ENCODE measurements at regions not wholly inside any gene's neighbourhood (a gene's known extent, or its start where the extent isn't known, plus 50 kb on each side); places are given as distances from the start of the nearest gene placed in this dataset.

DNA sequence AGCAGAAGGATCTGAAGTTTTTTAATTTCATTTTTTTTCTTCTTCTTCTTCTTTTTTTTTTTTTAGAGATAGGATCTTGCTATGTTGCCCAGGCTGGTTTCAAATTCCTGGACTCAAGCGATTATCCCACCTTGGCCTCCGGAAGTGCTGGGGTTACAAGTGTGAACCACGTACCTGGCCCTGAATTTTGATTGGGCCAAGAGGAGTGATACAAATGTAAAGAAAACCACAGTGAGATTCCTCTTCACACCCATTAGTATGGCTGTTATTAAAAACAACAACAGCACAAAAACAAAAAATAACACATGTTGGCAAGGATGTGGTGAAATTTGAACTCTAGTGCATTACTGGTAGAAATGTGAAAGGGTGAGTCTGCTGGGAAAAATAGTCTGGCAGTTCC, 79.1 kb downstream of the KLF4 start:
- ChIA-PET CTCF (no interaction called here), POLR2A (no interaction called here)
- no peak for TF ChIP-seq CTCF (IDR thresholded peaks at IDR 0.05; ENCODE audit: control extremely low read depth, extremely low read depth, low read depth, missing control alignments)
- no peak for DNase-seq (ENCODE audit: extremely low spot score)

- CTCF ChIA-PET: interaction anchor here (1.7 kb wide), 1 partner anchor 12 kb away, joined by 4 read pairs; no protein-coding TSS in a partner anchor
- POLR2A ChIA-PET: no interaction called here
- DNase-seq (ENCODE audit: extremely low spot score): no peak
- TF ChIP-seq CTCF (IDR thresholded peaks at IDR 0.05; ENCODE audit: control extremely low read depth, extremely low read depth, low read depth, missing control alignments): no peak
Observed at GRCh38 chr9:107409581-107410389, 79.8 kb downstream of the KLF4 start.

- POLR2A ChIA-PET: no interaction called here
- CTCF ChIA-PET: interaction anchor here (5.6 kb wide), 1 partner anchor 15 kb away, joined by 36 read pairs; no protein-coding TSS in a partner anchor
- TF ChIP-seq CTCF (IDR thresholded peaks at IDR 0.05; ENCODE audit: control extremely low read depth, extremely low read depth, low read depth, missing control alignments): no peak
- DNase-seq (ENCODE audit: extremely low spot score): no peak
Observed at GRCh38 chr9:107407675-107408074, 81.9 kb downstream of the KLF4 start.

DNA sequence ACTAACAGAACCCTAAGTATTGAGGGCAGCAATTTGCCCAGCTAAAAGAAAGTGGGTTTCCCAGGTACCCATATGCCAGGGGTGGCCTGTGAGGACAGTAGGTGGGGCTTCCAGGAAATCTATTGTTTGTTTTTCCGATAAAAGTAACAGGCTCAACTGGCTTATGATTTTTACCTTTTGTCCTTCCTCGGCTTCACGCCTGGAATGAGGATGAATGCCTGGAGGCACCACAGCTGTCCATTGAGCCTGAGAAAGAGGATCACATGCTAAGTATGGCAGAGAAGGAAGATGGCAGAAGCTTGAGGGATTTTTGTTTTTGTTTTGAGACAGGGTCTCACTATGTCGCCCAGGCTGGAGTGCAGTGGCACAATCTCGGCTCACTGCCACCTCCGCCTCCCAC, 84.1 kb downstream of the KLF4 start:
- ChIA-PET POLR2A (no interaction called here), CTCF (interaction anchor here (5.6 kb wide), 1 partner anchor 17 kb away, joined by 36 read pairs; no protein-coding TSS in a partner anchor)
- DNase-seq (ENCODE audit: extremely low spot score): no peak
- no peak for TF ChIP-seq CTCF (IDR thresholded peaks at IDR 0.05; ENCODE audit: control extremely low read depth, extremely low read depth, low read depth, missing control alignments)

DNA sequence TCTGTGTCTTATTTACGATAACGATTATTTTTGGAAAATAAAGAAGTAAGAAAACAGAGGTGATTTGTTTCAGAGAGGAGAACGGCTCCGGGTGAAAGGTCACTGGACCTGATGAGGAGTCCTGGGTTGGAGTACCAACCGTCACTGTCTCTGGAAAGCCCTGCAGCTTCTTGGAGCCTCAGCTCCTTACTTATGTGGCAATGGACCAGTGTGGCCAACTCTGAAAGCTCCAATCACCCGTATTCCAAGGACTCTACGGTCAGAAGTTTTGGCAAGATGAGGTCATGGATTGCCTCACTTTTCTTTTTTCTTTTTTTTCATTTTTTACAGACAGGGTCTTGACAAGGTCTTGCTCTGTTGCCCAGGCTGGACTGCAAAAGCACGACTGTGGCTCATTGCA, 84.8 kb downstream of the KLF4 start:
- TF ChIP-seq CTCF (IDR thresholded peaks at IDR 0.05; ENCODE audit: control extremely low read depth, extremely low read depth, low read depth, missing control alignments): no peak
- no peak for DNase-seq (ENCODE audit: extremely low spot score)
- ChIA-PET CTCF (interaction anchor here (5.6 kb wide), 1 partner anchor 18 kb away, joined by 36 read pairs; no protein-coding TSS in a partner anchor), POLR2A (no interaction called here)

GRCh38 chr9:107404161-107404560, 85.4 kb downstream of the KLF4 start:
- POLR2A ChIA-PET: no interaction called here
- CTCF ChIA-PET: interaction anchor here (5.6 kb wide), 1 partner anchor 19 kb away, joined by 36 read pairs; no protein-coding TSS in a partner anchor
- no peak for TF ChIP-seq CTCF (IDR thresholded peaks at IDR 0.05; ENCODE audit: control extremely low read depth, extremely low read depth, low read depth, missing control alignments)
- DNase-seq (ENCODE audit: extremely low spot score): no peak

Measured in GM10248 (cell line).